Daoy (cell line): ENCODE measurements at regions not wholly inside any gene's neighbourhood (a gene's known extent, or its start where the extent isn't known, plus 50 kb on each side); places are given as distances from the start of the nearest gene placed in this dataset.

Experiments used
- DNase-seq: peaks from one replicate; pipeline ENCODE4 v3.0.0-alpha.2; 2015; ENCODE audit warnings: low read depth

DNA sequence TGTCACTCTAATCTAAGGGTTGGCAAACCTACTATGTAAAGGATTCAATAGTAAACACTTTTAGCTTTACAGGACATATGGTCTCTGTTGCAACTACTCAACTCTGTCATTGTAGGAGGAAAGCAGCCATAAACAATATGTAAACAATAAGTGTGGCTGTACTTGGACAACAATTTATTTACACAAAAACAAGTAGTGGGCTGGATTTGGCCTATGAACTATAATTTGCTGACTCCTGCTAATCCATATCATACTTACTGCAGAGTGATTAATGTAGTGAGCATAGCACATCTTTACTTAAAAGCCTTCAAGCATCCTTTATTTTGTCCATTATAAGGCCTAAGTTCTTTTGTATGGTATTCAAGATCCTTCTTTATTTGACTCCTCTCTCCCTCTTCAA is 441.9 kb downstream of the ZIC1 start:
- DNase-seq = no peak

DNA sequence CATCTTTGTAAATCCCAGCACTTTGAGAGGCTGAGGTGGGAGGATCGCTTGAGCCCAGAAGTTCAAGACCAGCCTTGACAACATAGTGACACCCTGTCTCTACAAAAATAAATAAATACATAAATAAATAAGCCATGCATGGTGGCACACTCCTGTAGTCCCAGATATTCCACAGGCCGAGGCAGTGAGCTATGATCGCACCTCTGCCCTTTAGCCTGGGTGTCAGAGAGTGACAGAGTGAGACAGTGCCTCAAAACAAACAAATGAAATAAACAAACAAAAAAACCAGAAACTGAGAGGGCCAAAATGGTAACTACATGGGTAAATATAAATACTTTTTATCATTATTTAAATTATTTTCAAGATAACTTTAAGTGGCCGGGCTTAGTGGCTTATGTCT is 445.4 kb downstream of the ZIC1 start:
- no peak for DNase-seq

- DNase-seq = no peak
Observed at GRCh38 chr3:147864754-147865354, 455.7 kb downstream of the ZIC1 start.

GRCh38 chr3:147866561-147866960 is 457.4 kb downstream of the ZIC1 start:
- no peak for DNase-seq

DNA sequence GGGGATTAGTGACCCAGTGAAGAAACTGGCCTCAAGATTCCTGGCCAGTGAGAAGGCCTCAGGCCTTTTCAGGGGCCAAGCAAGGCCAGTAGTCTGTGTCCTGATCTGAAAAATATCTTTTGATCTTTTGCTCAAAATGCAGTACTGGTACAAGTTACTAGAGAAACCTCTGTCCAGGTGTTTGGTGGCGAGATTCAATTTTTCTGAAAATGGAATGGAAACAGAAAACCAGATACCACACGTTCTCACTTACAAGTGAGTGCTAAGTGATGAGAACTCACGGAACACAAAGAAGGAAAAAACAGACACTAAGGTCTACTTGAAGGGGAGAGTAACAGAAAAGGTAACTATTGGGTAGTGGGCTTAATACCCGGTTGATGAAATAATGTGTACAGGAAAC is 463.4 kb downstream of the ZIC1 start:
- DNase-seq = no peak

- DNase-seq = peak; percentile 9
Observed at GRCh38 chr3:147875498-147875897, 466.3 kb downstream of the ZIC1 start.

DNA sequence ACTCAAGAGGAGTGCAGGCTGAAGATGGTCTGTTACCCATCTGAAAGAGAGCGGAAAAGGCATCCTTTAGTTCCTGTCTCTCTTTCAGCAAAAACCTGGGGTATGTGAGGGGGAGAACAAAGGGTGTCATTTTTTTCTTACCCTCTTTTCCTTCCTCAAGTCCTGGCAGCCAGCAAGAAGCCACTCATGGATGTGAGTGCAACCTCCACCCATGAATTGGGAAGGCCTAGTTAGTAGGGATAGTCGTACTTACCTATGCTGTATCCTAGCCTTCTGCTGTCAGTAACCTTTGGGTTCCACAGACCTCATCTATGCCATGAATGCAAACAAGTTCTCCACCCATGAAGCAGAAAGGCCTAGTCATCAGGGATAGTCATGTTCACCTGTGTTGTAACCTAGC is 472.8 kb downstream of the ZIC1 start:
- no peak for DNase-seq

DNA sequence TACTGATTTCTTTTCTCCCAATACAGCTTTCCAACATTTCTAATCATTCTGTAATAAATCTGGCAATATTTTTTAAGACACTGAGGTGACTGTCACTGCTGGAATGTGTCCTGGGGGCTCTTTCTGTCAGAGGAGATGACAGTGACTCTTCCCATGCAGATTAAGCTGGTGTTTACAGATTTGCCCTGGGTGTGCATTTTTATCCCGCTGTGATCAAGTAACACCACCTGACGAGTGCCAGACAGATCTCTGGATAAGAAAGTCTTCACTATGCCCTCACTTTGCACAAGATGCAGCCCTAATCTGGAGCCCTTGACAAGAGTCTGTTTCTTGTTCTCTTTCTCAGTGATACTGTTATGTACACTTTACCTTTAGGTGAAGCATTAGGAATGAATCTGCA is 477.7 kb downstream of the ZIC1 start:
- DNase-seq = no peak

- DNase-seq = no peak
Observed at GRCh38 chr3:147887797-147888196, 478.6 kb downstream of the ZIC1 start.

- no peak for DNase-seq
Observed at GRCh38 chr3:147890114-147890513, 480.9 kb downstream of the ZIC1 start.

- no peak for DNase-seq
Observed at GRCh38 chr3:147895509-147895908, 486.3 kb downstream of the ZIC1 start.

GRCh38 chr3:147900851-147901250 is 491.7 kb downstream of the ZIC1 start:
- no peak for DNase-seq

GRCh38 chr3:147903026-147903425 is 493.9 kb downstream of the ZIC1 start:
- DNase-seq = no peak

DNA sequence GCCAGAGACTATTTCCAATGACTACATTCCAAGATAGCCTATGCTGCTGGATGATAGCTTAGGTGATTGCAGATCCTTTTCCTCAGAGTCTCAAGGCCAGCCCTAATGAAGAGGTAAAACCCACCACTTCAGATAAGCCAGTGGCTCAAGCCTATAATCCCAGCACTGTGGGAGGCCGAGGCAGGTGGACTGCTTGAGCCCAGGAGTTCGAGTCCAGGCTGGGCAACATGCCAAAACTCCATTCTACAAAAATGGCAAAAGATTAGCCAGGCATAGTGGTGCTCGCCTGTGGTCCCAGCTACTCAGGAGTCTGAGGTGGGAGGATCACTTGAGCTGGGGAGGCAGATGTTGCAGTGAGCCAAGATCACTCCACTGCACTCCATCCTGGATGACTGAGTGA is 495.3 kb downstream of the ZIC1 start:
- no peak for DNase-seq

GRCh38 chr3:147906285-147906684 is 497.1 kb downstream of the ZIC1 start:
- no peak for DNase-seq

DNA sequence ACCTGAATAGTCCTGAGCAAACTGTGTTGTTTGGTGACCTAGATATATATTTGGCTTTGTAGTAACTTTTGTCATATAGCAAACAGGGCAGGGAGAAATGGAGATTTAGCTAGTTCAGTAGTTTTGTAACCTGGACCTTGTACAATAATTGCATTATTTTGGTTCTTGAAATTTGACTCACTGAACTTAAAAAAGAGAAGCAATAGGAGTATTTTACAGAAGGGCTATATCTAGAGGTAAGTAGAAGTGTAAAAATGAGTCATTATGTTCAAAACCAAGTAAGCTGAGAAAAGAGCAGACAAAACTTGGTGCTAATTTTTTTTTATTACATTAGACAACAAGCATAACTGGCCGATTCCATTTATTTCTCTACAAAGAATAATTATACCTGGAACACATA is 505.4 kb downstream of the ZIC1 start:
- DNase-seq = no peak

- DNase-seq = peak; percentile 41
Observed at GRCh38 chr3:147915057-147915456, 505.9 kb downstream of the ZIC1 start.

- DNase-seq = no peak
Observed at GRCh38 chr3:147919496-147919895, 510.3 kb downstream of the ZIC1 start.

- no peak for DNase-seq
Observed at GRCh38 chr3:147921051-147921450, 511.9 kb downstream of the ZIC1 start.

DNA sequence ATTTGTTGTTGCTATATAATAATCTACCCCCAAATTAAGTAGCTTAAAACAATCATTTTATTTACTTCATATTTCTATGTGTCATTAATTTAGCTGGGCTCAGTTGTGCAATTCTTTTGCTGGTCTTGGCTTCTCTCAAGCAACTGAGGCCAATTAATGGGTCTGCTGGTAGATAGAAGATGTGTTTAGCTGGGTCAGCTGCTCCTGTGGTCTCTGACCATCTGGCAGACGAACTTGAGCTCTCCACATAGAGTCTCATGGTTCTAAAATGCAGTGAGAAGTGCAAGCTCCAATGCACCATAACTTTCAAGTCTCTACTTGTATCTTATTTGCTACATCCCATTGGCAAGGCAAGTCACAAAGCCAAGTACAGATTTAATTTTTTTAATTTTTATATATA is 515.6 kb downstream of the ZIC1 start:
- DNase-seq = no peak

DNA sequence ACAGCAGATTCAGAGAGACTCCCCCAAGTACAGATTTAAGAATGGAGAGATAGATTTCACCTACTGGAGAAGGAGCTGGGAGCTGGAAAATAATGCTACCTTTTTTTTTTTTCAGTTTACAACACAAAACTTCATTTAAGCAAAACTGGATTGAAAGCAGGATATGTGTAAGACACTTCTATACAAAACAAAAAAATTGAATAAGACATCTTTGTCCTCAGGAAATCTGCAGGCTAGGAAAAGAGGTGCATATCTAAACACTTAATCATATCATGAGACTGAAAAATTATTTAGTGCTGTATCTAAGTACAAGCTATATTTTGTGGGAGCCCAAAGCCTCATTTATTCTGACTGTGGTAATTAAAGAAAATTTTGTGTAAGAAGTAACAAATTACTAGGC is 516.1 kb downstream of the ZIC1 start:
- DNase-seq = no peak

- peak; percentile 80 for DNase-seq
Observed at GRCh38 chr3:147930232-147930807, 521.2 kb downstream of the ZIC1 start.

GRCh38 chr3:147934451-147935180 is 525.5 kb downstream of the ZIC1 start:
- DNase-seq = no peak

- DNase-seq = no peak
Observed at GRCh38 chr3:147937341-147937740, 528.2 kb downstream of the ZIC1 start.
